Stimulated activated CD4-positive, alpha-beta T cell treated with anti-CD3 and anti-CD28 coated beads, Interleukin-12 subunit alpha, Interleukin-12 subunit beta, amount 100 ng/mL, for 4 hours (primary cell): ENCODE measurements at regions not wholly inside any gene's neighbourhood (a gene's known extent, or its start where the extent isn't known, plus 50 kb on each side); places are given as distances from the start of the nearest gene placed in this dataset.
"Not testable (repeated sequence)": the region's sequence is repeated elsewhere in the genome, so short reads cannot be mapped to it uniquely, and the experiment has no call there.

ENCODE experiments used
- DNase-seq: peaks from one replicate; pipeline ENCODE4 v3.0.0-alpha.2; 2020

- DNase-seq = no peak
Measured at GRCh38 chr6:139742671-139743070, 368.2 kb upstream of the CITED2 start.

DNA sequence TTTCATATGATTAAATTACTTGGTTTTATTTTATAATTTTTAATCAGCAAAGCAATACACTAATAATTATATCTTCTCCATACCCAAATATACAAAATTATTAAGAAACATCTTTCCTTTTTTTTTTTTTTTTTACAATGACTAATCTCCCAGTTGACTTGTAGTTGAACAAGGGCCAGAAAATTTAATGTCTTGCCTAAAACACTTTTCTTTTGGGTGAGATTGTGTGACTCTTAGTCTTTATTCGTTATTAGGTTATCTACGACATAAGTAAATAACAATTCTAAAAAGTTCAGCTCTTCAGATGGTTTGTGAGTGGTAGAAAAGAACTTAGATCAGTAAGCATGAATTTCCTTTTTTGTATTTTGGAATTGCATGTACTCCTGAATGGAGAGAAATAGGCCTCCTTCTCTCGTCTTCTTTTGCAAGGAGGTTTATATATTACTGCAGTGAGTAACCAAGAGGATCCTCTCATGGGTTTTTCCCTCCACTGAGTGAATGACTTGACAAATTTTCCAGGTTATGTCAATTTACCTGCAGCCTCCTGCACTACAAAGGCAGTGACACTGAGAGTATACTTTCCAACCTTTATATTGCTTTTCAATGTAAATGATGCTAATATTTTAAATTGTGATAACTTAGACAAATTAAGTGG, 364.5 kb upstream of the CITED2 start:
- no peak for DNase-seq

GRCh38 chr6:139736325-139736906, 362.0 kb upstream of the CITED2 start:
- no peak for DNase-seq

GRCh38 chr6:139732451-139732850, 358.0 kb upstream of the CITED2 start:
- no peak for DNase-seq

DNA sequence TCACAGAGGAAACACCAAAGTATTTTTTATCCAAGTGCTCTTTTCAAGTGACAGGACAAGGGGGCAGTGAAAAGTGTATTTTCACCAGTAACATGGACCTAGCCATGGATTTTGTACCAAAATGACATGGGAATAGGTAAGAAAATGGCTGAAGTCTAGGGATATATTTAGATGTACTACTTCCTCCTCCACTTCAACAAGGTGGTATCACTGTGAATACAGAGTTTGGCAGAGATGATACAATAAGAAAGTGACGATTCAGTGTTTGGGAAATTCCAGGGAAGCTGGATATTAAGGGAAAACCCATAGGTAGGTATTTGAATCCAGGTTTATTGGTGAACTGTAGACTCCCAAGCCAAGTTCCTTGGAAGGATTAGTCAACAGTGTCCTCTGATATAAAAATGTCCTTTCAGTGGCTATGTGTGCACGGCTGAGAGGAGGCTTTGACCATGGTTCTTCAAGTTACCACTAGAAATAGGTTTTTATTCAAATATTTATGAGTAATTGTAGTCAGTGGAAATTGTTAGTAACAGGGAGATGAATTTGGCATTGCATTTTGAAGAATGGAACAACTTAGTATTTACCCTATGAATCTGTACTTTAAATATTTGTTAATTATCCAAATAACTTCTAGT, 356.0 kb upstream of the CITED2 start:
- DNase-seq = no peak

GRCh38 chr6:139728876-139729427, 354.5 kb upstream of the CITED2 start:
- DNase-seq = no peak

- DNase-seq = not testable (repeated sequence)
Measured at GRCh38 chr6:139726272-139726671, 351.8 kb upstream of the CITED2 start.

- DNase-seq = no peak
Measured at GRCh38 chr6:139722530-139722929, 348.1 kb upstream of the CITED2 start.

GRCh38 chr6:139721954-139722353, 347.5 kb upstream of the CITED2 start:
- DNase-seq = no peak

DNA sequence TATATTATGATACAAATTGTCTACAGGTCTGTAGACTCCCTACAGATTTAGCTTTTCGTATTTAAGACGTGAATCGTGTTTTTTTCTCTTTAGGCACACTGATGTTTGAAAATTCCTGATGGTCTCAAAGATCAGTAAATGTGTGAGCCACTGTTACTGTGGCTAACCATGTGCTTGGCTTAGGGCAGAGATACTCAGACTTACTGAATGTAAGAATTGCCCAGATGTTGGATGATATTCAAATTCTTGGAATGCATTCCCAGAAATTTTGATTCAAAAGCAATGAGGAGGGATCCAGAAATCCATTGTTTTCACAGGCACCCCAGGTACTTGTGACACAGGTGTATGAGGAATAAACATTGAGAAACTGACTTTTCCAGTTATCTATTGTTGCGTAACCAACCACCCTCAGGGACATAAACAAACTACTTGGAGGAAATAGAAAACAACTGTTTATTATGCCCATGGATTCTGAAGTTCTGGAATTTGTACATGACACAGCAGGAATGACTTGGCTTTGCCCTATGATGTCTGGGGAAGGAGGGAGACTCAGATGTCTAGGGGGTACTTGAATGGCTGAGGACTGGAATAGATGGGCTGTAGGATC, 339.6 kb upstream of the CITED2 start:
- DNase-seq = no peak

DNA sequence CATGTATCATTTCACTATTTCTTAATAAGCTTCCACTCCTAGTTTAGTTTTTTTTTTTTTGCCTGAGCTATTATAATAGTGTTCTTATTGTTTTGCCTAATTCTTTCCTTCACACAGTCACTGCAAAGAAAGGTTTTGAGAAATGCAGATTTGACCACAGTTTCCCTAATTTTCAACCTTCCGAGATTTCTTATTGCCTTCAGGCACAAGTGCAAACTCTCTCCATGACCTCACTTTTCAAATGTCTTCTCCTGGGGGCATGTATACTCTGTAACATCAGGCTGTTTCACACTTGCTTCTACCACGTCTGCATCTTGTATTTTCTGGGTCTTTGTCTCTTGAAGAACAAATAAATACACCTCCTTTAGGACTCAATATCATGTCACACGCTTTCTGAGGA, 339.0 kb upstream of the CITED2 start:
- DNase-seq = no peak

- no peak for DNase-seq
Measured at GRCh38 chr6:139712830-139713229, 338.4 kb upstream of the CITED2 start.

DNA sequence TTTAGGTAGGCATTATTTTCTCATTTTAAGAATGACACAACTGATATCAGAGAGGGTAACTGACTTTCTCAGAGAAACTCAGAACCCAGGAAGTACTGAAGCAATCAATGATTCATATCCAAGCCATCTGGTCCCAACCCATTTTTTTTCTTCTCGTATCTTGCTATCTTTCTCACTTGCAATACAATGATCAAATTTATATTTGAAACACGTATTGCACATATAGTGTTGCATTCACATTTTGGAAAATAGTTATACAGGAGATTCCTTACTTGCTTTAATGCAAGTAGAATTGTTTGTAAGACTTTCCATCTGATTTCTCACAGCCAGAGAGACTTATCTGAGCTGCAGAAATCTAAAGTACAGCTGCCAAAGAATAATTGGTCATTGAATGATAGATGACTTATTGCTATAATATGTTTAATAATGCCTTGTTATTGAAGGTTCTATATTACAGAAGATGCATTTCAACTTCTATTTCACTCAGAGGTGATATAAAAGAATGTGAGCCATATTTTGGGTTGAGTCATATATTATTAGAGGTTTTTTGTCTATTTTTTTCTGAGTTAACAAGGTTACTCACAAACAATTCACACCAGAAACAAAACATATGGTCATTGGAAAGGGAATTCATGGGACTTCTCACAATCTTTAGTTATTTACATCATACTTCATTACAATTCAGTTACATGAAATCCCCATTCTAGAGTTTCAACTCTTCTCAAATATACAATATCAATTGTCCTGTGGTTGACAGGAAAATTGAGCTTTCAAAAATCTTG, 337.5 kb upstream of the CITED2 start:
- DNase-seq = no peak

- no peak for DNase-seq
Measured at GRCh38 chr6:139710556-139710955, 336.1 kb upstream of the CITED2 start.

GRCh38 chr6:139708337-139709199, 334.1 kb upstream of the CITED2 start:
- DNase-seq = no peak

- no peak for DNase-seq
Measured at GRCh38 chr6:139706912-139707311, 332.5 kb upstream of the CITED2 start.

GRCh38 chr6:139705284-139705683, 330.8 kb upstream of the CITED2 start:
- no peak for DNase-seq

- DNase-seq = no peak
Measured at GRCh38 chr6:139703780-139704179, 329.3 kb upstream of the CITED2 start.

GRCh38 chr6:139702706-139703105, 328.3 kb upstream of the CITED2 start:
- no peak for DNase-seq

DNA sequence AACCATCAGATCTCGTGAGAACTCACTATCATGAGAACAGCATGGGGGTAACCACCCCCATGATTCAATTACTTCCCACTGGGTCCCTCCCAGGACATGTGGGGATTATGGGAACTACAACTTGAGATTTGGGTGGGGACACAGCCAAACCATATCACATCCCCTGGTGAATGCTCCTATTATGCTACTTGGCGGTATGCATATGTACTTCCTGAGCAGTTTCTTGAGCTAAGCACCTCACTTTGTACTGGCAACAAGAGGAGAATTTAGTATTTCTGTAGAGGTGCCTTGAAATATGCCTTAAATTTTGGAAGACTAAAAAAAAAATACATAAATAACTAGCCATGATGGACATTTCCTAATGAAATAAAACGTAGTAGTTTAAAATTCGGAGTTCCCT, 327.2 kb upstream of the CITED2 start:
- no peak for DNase-seq

GRCh38 chr6:139701003-139701402, 326.6 kb upstream of the CITED2 start:
- DNase-seq = no peak

GRCh38 chr6:139699911-139700310, 325.5 kb upstream of the CITED2 start:
- no peak for DNase-seq
